ENCODE measurements at regions not wholly inside any gene's neighbourhood (a gene's known extent, or its start where the extent isn't known, plus 50 kb on each side); places are given as distances from the start of the nearest gene placed in this dataset.

- TF ChIP-seq REST (IDR thresholded peaks at IDR 0.05; ENCODE audit: insufficient read depth in 1 of 2, low read depth in 2 of 2, low read length in 2 of 2) (no peak), SIN3A (IDR thresholded peaks at IDR 0.05; ENCODE audit: borderline replicate concordance, insufficient read depth, low read length) (no peak), FOXP2 (optimal IDR thresholded peaks at IDR 0.05; ENCODE audit: borderline replicate concordance, extremely low read depth, extremely low read length, insufficient read depth) (no peak), TAF1 (IDR thresholded peaks at IDR 0.05; ENCODE audit: borderline replicate concordance, insufficient read depth, low read length) (no peak), POLR2AphosphoS5 (IDR thresholded peaks at IDR 0.05; ENCODE audit: low read depth, low read length) (no peak)
Measured at GRCh38 chr9:130781569-130781968, 53.5 kb upstream of the ABL1 start.

- TF ChIP-seq SIN3A (IDR thresholded peaks at IDR 0.05; ENCODE audit: borderline replicate concordance, insufficient read depth, low read length) (0 out of 2 replicates have a peak, but pooled peaks have one; percentile 21), POLR2AphosphoS5 (IDR thresholded peaks at IDR 0.05; ENCODE audit: low read depth, low read length) (no peak)
Measured at GRCh38 chr9:130782886-130783530, 52.0 kb upstream of the ABL1 start.

GRCh38 chr9:130785053-130785452 lies 50.0 kb upstream of the ABL1 start:
- TF ChIP-seq FOXP2 (optimal IDR thresholded peaks at IDR 0.05; ENCODE audit: borderline replicate concordance, extremely low read depth, extremely low read length, insufficient read depth) (no peak), SIN3A (IDR thresholded peaks at IDR 0.05; ENCODE audit: borderline replicate concordance, insufficient read depth, low read length) (no peak), TAF1 (IDR thresholded peaks at IDR 0.05; ENCODE audit: borderline replicate concordance, insufficient read depth, low read length) (no peak), REST (IDR thresholded peaks at IDR 0.05; ENCODE audit: insufficient read depth in 1 of 2, low read depth in 2 of 2, low read length in 2 of 2) (no peak), POLR2AphosphoS5 (IDR thresholded peaks at IDR 0.05; ENCODE audit: low read depth, low read length) (no peak)
